Endothelial cell (in vitro differentiated cells): ENCODE measurements at regions not wholly inside any gene's neighbourhood (a gene's known extent, or its start where the extent isn't known, plus 50 kb on each side); places are given as distances from the start of the nearest gene placed in this dataset.

Experiments
- DNase-seq: peaks from one replicate; pipeline ENCODE4 v3.0.0; 2021; ENCODE audit warnings: low spot score
- H3K27ac Mint-ChIP-seq: one replicate; pipeline ENCODE4 v1.8.0; 2021; ENCODE audit warnings: mixed read lengths, inconsistent platforms; ENCODE audit not compliant: unreplicated experiment
- H3K27me3 Mint-ChIP-seq: one replicate; pipeline ENCODE4 v1.8.0; 2021; ENCODE audit warnings: mild to moderate bottlenecking, moderate library complexity, mixed read lengths, inconsistent platforms; ENCODE audit not compliant: unreplicated experiment
- H3K36me3 Mint-ChIP-seq: one replicate; pipeline ENCODE4 v1.8.0; 2021; ENCODE audit warnings: mild to moderate bottlenecking, low read depth, mixed read lengths, inconsistent platforms; ENCODE audit not compliant: unreplicated experiment
- H3K4me1 Mint-ChIP-seq: one replicate; pipeline ENCODE4 v1.8.0; 2021; ENCODE audit warnings: mild to moderate bottlenecking, mixed read lengths, inconsistent platforms; ENCODE audit not compliant: unreplicated experiment
- H3K4me3 Mint-ChIP-seq: one replicate; pipeline ENCODE4 v1.8.0; 2021; ENCODE audit warnings: mild to moderate bottlenecking, mixed read lengths, inconsistent platforms; ENCODE audit not compliant: unreplicated experiment
- H3K9me3 Mint-ChIP-seq: one replicate; pipeline ENCODE4 v1.8.0; 2021; ENCODE audit warnings: mixed read lengths, inconsistent platforms; ENCODE audit not compliant: unreplicated experiment
- TF ChIP-seq, protein P1 (sequence below): fragments of 200-600 bp; sonication (generic); IDR thresholded peaks from one replicate; pipeline ENCODE4 v1.5.0; 2021; ENCODE audit warnings: antibody characterized with exemption; ENCODE audit not compliant: unreplicated experiment

DNA sequence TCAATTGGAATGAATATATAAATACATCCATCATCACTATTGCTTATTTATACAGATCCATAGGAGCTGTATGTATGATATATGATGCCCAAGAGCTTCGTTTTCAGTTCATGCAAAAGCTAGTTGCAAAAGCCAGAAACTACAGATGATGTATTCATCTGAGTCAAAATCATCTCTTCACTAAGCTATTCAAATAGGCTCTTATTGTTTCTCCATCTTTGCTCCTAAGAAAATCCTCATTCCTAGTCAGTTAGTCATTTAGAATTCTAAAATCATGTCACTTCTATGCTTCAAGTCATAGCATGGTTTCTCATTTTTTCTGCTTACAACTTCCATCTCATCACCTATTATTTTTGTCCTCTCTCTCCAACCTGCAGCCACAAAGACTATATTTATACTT lies 300.1 kb upstream of the TRAM1L1 start:
- DNase-seq = no peak
- Mint-ChIP-seq H3K4me3 (no peak overlapping the region), H3K36me3 (no peaks in the 10 kb centered on the region), H3K27me3 (no peaks in the 10 kb centered on the region), H3K9me3 (no peaks in the 10 kb centered on the region), H3K27ac (no peak overlapping the region), H3K4me1 (no peaks in the 10 kb centered on the region)
- TF ChIP-seq, protein P1, sequence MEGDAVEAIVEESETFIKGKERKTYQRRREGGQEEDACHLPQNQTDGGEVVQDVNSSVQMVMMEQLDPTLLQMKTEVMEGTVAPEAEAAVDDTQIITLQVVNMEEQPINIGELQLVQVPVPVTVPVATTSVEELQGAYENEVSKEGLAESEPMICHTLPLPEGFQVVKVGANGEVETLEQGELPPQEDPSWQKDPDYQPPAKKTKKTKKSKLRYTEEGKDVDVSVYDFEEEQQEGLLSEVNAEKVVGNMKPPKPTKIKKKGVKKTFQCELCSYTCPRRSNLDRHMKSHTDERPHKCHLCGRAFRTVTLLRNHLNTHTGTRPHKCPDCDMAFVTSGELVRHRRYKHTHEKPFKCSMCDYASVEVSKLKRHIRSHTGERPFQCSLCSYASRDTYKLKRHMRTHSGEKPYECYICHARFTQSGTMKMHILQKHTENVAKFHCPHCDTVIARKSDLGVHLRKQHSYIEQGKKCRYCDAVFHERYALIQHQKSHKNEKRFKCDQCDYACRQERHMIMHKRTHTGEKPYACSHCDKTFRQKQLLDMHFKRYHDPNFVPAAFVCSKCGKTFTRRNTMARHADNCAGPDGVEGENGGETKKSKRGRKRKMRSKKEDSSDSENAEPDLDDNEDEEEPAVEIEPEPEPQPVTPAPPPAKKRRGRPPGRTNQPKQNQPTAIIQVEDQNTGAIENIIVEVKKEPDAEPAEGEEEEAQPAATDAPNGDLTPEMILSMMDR = no peak

GRCh38 chr4:117387072-117387471 lies 301.7 kb upstream of the TRAM1L1 start:
- no peaks in the 10 kb centered on the region for H3K27me3 Mint-ChIP-seq
- H3K4me1 Mint-ChIP-seq = no peaks in the 10 kb centered on the region
- TF ChIP-seq, protein P1 = no peak
- no peak overlapping the region for H3K27ac Mint-ChIP-seq
- no peak overlapping the region for H3K4me3 Mint-ChIP-seq
- H3K36me3 Mint-ChIP-seq = no peaks in the 10 kb centered on the region
- H3K9me3 Mint-ChIP-seq = no peaks in the 10 kb centered on the region
- no peak for DNase-seq

GRCh38 chr4:117400039-117400835 lies 314.9 kb upstream of the TRAM1L1 start:
- H3K4me3 Mint-ChIP-seq = no peak overlapping the region
- no peaks in the 10 kb centered on the region for H3K36me3 Mint-ChIP-seq
- H3K27ac Mint-ChIP-seq = no peak overlapping the region
- no peak for DNase-seq
- TF ChIP-seq, protein P1 = no peak
- H3K4me1 Mint-ChIP-seq = no peaks in the 10 kb centered on the region
- H3K9me3 Mint-ChIP-seq = no peaks in the 10 kb centered on the region
- no peaks in the 10 kb centered on the region for H3K27me3 Mint-ChIP-seq

GRCh38 chr4:117412661-117413060 lies 327.3 kb upstream of the TRAM1L1 start:
- Mint-ChIP-seq H3K9me3 (no peaks in the 10 kb centered on the region), H3K4me3 (no peak overlapping the region), H3K36me3 (no peaks in the 10 kb centered on the region), H3K27ac (no peak overlapping the region), H3K27me3 (no peaks in the 10 kb centered on the region), H3K4me1 (no peaks in the 10 kb centered on the region)
- TF ChIP-seq, protein P1 = no peak
- no peak for DNase-seq

- Mint-ChIP-seq H3K4me1 (no peaks in the 10 kb centered on the region), H3K36me3 (no peaks in the 10 kb centered on the region), H3K4me3 (no peak overlapping the region), H3K9me3 (no peaks in the 10 kb centered on the region), H3K27ac (no peak overlapping the region), H3K27me3 (no peaks in the 10 kb centered on the region)
- no peak for DNase-seq
- TF ChIP-seq, protein P1 = no peak
Observed at GRCh38 chr4:117417856-117418255, 332.5 kb upstream of the TRAM1L1 start.
